NCI-H1048 (cell line): ENCODE measurements at regions not wholly inside any gene's neighbourhood (a gene's known extent, or its start where the extent isn't known, plus 50 kb on each side); places are given as distances from the start of the nearest gene placed in this dataset.

Experiments
- DNase-seq: peaks from one replicate; lab custom pipeline; 2025; lab: John Stamatoyannopoulos, UW

- no peak for DNase-seq
Observed at GRCh38 chr21:43348170-43348766, 78.7 kb downstream of the SIK1 start.

DNA sequence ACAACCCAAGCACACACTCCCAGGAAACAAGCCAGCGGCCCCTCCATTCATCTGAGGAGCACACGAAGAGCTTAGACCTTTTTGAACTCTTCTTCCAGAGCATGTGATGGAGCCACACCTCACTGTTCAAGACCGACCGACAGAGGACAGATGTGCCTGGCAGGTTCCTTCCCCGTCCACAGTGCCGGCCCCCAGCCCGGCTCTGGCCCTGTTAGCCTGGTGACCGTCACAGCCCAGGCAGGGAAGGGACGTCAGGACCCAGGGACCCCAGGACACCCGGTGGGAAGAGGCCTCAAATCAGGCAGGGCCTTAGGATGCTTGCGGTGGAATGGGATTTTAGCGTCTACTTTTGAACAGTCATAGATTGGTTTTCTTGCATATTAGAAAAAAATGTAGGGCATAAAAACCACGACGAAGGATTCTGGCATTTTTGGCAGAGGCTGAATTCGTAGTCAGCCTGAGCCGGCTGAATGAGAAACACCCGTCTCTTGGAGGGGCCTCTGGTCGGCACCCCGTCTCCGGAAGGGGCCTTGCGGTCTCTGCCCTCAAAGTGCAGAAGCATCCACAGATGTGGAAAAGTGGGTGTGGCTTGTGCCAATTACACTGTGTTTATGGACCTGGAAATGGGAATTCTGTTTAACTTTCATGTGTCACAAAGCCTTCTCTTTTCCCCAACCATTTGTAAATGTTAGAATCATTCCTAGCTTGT is 79.3 kb downstream of the SIK1 start:
- no peak for DNase-seq

DNA sequence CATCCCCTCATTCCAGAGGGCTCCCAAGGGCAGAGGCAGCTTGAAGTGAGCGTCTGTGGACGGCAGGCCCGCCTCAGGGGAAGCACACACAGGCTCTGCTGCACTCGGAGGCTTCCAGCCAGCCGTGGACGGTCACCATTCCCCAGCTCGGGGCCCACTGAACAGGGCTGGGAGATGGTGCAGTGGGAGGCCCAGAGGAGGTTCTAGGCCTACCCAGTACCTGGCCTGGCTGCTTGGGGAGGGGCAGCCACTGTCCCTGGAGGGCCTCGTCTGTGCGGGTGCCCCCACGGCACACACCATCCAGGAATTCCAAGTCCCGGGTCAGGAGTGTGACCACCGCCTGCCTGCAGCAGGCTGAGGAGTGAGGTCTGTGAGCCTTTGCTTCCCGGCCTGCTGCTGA is 80.4 kb downstream of the SIK1 start:
- DNase-seq: no peak

DNA sequence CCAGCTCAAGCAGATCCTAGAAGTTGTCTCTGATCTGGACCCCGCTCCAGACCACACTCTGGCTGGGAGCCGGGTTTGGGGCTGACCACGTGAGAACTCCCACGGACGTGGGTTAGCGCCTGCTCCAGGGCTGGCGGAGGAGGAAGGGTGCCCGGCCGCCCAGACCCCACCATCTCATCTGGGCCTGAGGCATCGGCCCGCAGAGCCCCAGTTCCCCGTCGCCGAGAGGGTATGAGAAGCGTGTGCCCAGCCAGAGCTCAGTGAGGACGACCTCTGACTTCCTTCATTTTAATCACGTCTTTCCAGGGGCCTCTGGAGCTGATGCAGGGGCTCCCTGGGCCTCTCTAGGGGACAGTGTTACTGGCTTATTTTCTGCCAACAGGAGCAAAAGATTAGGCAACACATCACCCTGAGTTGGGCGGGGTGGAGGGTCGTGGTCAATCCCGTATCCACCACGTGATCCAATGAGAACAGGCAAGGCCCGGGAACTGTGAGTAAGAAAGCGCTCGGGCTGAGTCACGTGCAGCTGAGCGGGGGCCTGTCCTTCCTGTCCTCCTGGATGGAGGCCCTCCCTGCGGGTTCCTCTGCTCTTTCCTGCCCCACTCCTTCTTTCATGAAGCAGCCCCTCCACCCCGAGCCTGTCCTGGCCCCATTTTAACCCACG is 81.1 kb downstream of the SIK1 start:
- DNase-seq: no peak

DNA sequence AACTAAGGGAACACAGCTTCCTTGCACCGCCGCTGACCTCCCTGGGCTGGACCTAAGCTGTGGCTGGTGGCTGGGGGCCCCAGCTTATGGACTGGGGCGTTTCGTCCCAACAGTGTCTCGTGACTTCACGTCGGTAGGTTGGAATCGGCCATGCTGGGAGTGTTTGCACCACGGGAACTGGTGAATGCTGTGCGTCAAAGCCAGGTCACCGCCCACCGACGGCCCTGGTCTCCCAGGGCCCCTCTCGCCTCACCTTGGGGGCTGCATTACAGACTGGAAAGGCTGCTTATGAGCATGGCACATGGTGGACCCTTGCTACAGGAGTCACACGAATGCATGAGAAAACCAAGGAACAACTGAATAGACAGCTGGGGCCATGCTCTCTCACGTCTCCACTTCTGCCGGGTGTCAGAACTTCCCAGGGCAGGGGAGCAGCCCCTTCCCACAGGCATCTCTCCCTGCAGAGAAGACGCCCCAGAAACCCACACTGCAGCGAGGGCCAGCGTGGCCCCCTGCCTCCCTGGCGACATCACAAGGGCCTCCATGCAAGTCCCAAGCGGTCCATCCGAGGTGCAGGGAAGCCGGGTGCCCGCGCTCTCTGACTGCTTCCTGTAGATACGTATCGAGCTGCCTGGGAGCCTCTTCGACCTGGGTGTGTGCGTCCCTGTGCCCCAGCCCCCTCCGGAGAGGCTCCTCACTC is 81.7 kb downstream of the SIK1 start:
- DNase-seq: no peak

DNA sequence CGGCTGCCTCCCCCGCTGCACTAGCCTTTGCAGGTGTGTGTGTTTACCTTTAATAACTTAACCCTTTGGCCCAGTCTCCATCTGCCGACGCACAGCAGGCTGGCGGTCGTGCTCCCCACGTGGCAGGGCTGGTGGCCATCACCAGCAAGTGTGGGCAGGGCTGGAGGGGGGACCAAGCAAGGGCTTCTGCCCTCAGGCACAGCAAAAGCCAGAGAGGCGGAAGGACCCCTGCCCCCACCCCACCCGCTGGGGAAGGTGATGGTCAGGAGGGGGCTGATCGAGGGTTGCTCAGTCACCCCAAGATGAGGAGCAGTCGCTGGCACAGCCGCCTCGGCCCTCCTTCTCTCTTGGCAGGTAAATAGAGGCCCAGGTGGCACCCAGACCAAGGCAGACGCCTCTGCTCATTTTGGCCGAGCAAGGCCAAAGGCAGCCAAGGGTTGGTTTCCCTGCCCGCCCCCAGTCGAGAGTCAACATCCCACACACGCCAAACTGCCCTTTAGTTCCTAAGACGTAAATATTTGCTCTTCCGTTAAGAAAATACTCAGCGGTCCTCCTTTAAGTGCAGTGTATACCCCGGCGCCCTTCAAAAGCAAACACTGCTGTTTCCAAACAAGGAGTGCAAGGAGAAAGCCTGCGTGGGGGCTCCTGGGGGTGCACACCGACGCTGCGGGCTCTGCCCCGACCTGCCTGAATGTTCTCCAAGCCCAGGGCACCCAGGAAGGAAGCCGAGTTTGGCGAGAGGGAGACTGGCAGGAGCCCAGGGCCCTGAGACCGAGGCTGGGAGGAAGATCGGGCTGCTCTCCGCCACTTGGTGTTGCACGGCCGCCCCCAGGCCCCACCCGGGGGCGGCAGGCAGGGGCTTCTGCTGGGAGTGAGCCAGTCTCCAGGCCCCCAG is 82.7 kb downstream of the SIK1 start:
- DNase-seq: no peak

- no peak for DNase-seq
Observed at GRCh38 chr21:43343095-43343991, 83.6 kb downstream of the SIK1 start.

GRCh38 chr21:43342301-43342881 is 84.5 kb downstream of the SIK1 start:
- no peak for DNase-seq

- no peak for DNase-seq
Observed at GRCh38 chr21:43341378-43342161, 85.4 kb downstream of the SIK1 start.

DNA sequence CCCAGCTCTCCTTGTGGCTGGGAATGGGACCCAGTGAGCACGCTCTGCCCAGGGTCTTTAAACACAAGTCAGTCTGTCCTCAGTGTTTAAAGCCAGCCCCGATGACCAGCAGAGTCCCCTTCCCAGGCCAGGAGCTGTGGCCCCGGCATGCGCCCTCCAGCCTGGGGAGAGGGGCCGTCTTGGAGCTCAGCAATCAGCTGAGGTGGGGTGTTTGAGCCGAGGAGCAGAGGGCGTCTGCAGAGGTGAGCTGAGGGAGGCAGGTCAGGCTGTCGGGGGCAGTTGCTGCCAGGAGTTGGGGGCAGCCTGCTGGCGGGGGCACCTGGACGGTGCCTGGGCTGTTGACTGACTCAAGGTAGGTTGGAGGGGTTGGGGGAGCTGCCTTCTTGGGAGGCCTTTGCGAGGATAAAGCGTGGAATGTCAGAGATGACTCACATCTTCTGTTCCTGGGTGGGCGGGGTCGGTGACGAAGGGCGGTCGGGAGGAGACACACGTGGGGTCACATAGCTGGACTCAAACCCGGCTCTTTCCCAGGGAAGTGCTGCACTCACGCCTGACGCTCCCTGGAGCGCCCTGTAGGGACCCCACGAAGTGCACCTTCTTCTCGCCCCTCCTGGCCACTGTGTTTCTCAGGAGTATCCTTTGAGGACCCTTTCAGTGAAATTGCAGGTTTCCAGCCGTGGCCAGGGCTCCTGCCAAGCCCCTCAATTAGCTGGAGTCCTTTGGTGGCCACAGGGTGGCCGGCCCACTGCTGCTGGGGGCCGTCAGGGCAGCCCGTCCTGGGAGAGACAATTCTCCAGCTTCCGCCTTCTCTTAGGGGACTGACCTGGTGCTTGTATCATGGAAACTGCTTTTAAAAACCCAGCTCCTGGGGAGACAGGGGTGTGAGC is 86.2 kb downstream of the SIK1 start:
- DNase-seq: no peak

- DNase-seq: no peak
Observed at GRCh38 chr21:43339668-43340067, 87.3 kb downstream of the SIK1 start.

DNA sequence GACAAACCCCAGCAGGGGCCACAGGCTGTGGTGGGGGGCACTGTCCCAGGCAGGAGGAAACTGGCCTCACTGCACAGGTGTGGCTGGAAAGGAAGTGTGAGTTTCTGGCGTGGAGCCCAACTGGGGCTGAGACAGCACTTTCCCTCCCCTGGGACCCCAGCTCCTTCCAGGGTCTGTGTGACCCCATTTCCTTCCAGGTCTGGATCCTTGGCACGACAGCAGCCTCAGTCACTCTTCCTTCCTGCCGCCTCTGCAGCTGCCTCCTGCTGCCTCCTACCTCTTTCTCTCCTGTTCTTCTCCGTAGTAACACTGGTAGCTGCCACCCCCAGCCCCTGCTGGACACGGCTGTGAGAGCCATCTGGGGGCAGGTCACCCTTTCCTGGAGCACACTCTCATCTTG is 88.0 kb downstream of the SIK1 start:
- DNase-seq: no peak

DNA sequence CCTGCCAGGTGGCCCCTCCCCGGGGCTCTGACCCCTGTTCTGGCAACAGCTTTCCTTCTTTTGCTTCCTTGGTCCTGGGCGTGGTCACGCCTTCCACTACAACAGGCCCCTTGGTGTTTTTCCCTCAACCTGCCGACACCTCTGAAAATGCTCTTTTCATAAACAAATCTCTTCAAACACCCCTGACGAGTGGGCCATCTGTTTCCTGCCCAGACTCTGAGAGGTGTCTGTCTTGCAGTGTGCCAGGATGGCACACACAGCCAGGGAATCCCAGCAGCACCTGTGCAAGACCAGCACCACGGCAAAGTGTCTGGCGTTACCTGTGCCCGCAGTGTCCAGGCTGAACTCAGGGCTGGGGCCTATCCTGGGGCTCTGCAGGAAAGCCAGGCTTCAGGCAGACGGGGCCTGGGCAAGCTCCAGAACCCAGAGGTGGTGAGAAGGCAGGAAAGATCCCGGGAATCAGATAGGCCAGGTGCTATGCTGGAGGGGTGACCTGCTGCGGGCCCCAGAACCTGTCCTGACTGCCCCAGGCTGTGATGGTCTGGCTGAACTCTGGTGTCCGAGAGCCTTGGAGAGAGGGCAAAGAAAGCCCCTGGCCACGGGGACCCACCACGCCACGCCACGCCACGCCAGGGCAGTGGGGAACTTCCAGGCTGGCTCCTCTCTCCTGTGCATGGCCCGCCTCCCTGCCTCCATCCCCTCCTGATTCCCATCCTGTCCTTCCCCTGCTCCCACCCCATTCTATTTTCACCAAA is 88.9 kb downstream of the SIK1 start:
- DNase-seq: no peak

DNA sequence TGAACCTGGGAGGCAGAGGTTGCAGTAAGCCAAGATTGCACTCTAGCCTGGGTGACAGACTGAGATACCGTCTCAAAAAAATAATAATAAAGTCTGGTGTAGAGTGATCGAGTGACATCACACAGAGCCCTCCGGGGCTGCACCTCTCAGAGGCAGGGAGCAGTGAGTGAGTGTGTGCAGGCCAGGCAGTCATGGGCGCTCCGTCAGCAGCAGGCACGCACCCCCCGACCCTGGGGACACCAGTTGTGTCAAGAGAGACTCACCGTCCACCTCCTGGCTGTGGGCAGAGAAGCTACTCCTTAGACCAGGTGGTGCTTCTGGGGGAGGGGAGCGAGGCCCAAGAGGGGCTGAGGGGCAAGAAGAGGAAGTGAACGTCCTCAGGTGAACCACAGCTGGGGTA is 91.8 kb downstream of the SIK1 start:
- no peak for DNase-seq

GRCh38 chr21:43334214-43334958 is 92.5 kb downstream of the SIK1 start:
- DNase-seq: no peak

- no peak for DNase-seq
Observed at GRCh38 chr21:43333298-43334062, 93.5 kb downstream of the SIK1 start.
